HG03457 (cell line): ENCODE measurements at regions not wholly inside any gene's neighbourhood (a gene's known extent, or its start where the extent isn't known, plus 50 kb on each side); places are given as distances from the start of the nearest gene placed in this dataset.

Experiments
- ATAC-seq: cut with Tn5 transposase; IDR thresholded peaks from one replicate; pipeline ENCODE4 v1.9.1; 2021; ENCODE audit warnings: moderate number of reproducible peaks; ENCODE audit not compliant: unreplicated experiment

- ATAC-seq = no peak
These were observed 498.5 kb downstream of the QKI start for GRCh38 chr6:163913045-163913444.

DNA sequence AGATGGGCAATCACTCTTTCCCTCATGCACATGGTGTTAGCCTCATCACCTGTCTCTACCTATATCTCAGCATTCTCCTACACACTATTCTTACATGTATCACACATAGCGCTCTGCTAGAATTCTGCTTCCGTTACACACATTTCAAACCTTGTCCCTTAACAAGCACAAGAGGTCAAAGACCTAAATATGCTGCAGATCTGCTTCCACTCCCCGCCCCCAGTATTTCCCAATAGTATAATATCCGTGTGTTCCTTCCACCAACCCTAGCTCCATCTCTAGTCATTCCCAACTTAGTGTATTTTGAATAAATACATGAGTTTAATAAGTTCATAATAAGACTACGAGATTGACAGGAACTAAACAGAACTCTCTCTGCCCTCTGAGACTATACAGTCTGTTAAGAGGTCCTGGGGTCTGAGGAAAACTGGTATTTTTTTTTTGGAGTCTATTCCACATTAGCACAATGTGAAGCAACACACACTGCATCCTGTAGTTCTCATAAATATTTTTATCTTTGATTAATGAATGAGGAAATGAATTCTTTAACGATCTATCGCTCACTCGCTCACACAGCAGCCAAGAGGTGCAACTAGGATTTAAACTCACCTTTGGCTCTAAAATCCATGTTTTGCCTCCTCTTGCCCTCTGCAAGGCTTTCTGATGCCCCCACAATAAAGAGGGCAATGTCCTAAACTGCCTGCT, 491.6 kb downstream of the QKI start:
- ATAC-seq = no peak

DNA sequence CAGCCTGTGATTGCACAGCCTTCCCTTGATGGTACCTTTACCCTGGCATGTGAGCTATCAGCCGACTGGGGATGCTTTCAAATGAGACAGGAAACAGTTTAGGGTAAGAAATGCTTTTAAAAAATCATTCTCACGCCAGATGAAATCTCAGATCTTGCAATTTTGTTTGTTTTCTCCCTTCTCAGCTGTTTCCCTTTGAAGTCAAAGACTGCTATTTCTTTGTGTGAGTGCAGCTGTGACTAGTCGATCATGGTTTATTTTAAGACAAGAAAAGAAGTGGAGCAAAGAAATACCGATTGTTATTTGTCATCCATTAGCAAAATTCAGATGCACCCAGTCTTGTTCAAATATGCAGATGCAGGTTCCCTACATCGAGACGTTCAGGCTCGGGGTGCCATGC, 489.7 kb downstream of the QKI start:
- no peak for ATAC-seq

DNA sequence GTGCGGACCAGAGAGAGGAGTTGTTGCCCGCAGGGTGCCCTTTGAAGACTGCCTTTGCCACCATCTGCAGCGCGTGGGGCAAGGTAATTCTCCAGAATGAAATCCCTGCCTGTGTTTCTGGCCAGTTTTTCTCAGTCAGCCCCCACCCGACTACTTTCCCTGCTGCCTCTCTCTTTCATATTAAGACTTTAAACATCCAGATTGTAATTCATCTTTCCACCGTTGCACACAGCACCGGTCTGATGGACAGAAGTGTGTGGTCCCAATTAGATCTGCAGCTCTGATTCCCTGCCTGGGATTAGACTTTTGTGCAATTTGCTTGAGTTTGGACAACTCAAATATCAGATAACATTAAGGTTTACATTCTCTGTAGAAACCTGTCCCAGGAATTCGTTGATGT, 489.0 kb downstream of the QKI start:
- ATAC-seq = no peak

- no peak for ATAC-seq
These were observed 488.5 kb downstream of the QKI start for GRCh38 chr6:163902993-163903392.

GRCh38 chr6:163901681-163902080, 487.2 kb downstream of the QKI start:
- ATAC-seq = no peak

GRCh38 chr6:163900570-163900969, 486.1 kb downstream of the QKI start:
- no peak for ATAC-seq

GRCh38 chr6:163897669-163898068, 483.2 kb downstream of the QKI start:
- ATAC-seq = no peak

DNA sequence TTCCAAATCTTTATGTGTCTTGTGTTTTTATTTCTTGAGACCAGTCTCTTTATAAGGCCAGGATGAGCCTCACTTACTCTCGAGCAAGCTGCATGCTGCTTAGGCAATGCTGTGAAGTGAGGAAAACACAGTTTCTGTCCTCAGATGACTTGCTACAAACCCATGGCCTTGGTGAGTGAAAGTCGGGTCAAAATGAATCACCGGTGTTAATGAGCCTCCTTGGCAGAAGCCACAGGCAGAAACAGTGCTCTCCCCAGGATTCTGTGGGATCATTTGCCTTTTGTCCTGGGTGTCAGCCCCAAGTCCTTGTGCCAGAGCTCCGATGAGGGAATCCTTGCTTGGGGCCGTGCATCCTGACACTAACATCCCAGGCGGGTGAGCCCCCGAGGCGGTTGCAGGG, 482.5 kb downstream of the QKI start:
- no peak for ATAC-seq

DNA sequence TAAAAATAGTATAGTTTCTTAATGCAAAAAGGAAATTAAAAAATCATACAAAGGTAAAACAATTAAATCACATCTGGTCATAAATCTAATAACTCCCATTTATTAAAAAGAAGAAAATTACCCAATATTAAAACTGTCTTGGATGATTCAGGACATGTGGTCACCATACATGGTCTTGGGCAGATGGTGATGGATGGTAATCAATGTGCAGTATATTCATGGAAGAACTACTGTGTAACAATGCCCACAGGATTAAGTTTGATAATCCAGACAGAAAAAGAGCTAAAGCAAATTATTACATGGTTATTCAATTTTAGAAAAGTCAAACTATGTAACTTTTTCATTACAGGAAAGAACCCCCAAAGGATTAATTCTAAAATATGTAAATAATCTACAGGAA, 480.6 kb downstream of the QKI start:
- ATAC-seq = no peak

DNA sequence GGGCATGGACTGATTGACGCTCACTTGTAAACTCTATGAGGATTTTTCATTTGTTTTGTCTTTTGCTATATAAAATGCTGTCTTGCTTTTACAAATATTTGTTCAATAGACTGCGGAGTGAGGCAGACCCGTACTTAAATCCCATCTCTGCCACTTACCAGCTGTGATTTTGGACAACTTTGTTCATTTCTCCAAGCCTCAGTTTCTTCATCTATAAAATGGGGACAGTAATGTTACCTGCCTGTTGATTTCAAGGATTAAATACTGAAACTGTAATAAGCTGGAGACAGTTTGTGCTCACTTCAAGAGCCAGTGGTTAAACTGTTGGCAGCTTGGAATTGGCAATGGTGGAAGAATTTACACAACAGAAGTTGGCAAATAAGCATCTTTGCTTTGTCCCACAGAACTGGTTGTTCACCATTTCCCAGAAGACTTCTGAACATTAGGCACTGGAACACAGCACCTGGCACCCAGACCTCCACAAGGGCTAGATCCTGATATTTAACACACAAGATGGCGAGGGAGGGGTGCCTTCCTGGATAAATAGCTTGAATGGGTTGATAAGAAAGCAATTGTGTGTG, 479.2 kb downstream of the QKI start:
- ATAC-seq = no peak

DNA sequence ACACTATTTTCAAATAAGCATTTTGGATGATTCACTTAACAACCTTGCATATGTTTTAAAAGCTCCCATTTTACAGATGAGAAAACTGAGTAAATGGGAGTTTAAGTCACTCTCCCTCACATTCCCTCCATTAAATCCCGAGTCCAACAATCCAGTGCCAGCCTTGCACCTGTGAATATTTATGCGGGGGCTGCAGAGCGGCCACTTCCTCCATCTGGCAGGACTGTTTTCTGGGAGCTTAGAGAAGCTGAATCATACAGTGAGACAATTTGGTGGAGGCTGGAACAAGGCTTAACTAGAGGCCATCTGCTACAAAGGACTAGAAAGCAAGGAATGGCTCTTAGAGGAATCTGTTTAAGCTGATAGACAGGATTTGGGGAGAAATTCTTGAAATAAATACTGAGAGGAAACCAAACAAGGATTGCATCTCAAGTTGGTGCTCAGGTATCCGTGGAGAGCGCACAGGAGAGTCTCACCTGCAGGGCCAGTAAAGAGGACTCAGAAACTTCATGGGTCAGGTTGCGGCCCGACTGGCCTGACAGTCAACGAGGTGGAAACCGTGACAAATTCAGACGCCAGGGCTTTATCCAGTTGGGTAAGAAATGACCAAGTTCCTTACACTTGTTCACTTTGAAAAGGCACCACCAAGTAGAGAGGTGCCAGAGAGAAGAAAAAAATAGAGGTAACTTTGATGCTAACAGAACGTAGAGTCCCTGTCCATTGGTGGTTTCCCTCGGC, 478.5 kb downstream of the QKI start:
- no peak for ATAC-seq

- no peak for ATAC-seq
These were observed 475.5 kb downstream of the QKI start for GRCh38 chr6:163889904-163890514.

DNA sequence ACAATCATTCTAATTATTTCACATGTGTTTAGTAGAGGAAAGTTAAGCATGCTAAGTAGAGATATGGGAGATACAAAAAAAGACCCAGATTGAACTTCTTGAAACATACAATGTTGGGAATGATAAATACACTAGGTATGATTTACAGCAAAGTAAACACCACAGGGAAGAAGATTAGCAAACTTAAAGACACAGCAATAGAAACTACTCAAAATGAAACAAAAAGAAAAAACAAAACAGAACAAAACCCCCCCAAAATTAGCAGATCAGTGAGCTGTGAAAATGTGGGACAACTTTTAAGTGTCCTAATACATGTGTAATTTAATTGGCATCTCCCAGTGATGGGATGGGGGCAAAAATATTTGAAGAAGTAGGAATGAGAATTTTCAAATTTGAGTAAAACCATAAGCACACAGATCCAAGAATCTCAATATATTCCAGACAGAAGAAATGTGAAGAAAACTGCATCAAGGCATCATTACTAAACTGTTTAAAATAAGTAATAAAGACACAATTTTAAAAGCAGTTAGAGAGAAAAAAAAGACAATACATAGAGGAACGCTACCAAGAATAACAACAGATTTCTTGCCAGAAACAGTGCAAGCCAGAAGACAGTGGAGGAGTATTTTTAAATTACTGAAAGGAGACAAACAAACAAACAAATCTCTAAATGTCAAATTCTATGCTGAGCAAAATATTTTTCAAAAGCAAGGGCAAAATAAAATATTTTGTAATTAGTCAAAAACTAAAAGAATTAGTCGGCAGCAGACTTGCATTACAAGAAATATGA, 473.7 kb downstream of the QKI start:
- no peak for ATAC-seq

- no peak for ATAC-seq
These were observed 471.9 kb downstream of the QKI start for GRCh38 chr6:163886428-163886827.

- no peak for ATAC-seq
These were observed 469.5 kb downstream of the QKI start for GRCh38 chr6:163883984-163884383.

GRCh38 chr6:163878698-163879097, 464.2 kb downstream of the QKI start:
- ATAC-seq = no peak

- no peak for ATAC-seq
These were observed 463.5 kb downstream of the QKI start for GRCh38 chr6:163877877-163878639.

- no peak for ATAC-seq
These were observed 461.9 kb downstream of the QKI start for GRCh38 chr6:163876391-163876790.

GRCh38 chr6:163874784-163875183, 460.3 kb downstream of the QKI start:
- ATAC-seq = no peak
